ENCODE measurements at regions not wholly inside any gene's neighbourhood (a gene's known extent, or its start where the extent isn't known, plus 50 kb on each side); places are given as distances from the start of the nearest gene placed in this dataset.

DNA sequence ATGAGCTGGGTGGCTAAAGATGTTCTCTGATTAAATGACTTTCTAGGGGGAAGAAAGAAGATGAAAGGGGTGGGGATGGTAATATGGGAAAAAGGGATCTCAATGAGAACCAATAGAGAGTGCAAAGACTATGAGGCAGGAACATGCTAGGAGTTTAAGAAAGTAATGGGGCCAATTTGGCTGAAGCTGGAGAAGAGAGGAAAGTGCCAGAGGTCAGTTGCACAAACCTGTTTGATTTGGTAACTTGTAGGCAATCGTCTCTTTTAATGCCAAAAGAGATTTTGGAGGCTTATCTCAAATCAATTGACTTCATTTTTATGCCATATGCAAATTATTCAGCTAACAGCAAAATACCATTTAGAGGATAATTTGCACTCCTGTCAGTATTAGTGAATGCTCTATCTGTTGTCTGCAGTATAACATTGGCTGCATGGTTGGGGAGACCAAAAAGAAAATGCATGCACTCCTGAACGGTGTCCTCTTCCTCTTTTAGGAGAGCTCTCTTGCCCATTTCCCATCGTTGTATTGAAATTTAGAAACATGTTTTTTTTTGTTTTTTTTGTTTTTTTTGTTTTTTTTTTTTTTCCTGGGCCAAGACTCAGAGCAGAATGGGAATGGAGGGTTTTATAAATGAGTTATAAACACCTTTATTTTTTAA is 193.9 kb downstream of the BTBD3 start:
- TF ChIP-seq, protein P1, sequence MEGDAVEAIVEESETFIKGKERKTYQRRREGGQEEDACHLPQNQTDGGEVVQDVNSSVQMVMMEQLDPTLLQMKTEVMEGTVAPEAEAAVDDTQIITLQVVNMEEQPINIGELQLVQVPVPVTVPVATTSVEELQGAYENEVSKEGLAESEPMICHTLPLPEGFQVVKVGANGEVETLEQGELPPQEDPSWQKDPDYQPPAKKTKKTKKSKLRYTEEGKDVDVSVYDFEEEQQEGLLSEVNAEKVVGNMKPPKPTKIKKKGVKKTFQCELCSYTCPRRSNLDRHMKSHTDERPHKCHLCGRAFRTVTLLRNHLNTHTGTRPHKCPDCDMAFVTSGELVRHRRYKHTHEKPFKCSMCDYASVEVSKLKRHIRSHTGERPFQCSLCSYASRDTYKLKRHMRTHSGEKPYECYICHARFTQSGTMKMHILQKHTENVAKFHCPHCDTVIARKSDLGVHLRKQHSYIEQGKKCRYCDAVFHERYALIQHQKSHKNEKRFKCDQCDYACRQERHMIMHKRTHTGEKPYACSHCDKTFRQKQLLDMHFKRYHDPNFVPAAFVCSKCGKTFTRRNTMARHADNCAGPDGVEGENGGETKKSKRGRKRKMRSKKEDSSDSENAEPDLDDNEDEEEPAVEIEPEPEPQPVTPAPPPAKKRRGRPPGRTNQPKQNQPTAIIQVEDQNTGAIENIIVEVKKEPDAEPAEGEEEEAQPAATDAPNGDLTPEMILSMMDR (IDR thresholded peaks at IDR 0.05) = no peak
- TF ChIP-seq POLR2A (IDR thresholded peaks at IDR 0.05) = no peak

Data from lower leg skin (tissue), 3 donors.